OCI-LY1 (cell line): ENCODE measurements at regions not wholly inside any gene's neighbourhood (a gene's known extent, or its start where the extent isn't known, plus 50 kb on each side); places are given as distances from the start of the nearest gene placed in this dataset.
"Not testable (repeated sequence)": the region's sequence is repeated elsewhere in the genome, so short reads cannot be mapped to it uniquely, and the experiment has no call there.

Experiments
- H2AFZ ChIP-seq: fragments of 200-600 bp; sonication (generic), shearing (Covaris generic); 2 replicates; pipeline ENCODE4 v1.6.0; 2014; ENCODE audit warnings: antibody characterized with exemption, mild to moderate bottlenecking, low read length
- H3F3A ChIP-seq: fragments of 200-600 bp; sonication (generic), shearing (Covaris generic); 2 replicates; pipeline ENCODE4 v1.6.0; 2014; ENCODE audit warnings: mild to moderate bottlenecking, antibody characterized with exemption, low read length, moderate library complexity; ENCODE audit not compliant: insufficient read depth
- H3K27ac ChIP-seq: fragments of 200-600 bp; sonication (generic); 2 replicates; pipeline ENCODE4 v1.5.1; 2014; ENCODE audit warnings: low read length, mixed run types, mild to moderate bottlenecking, low read depth; ENCODE audit not compliant: poor library complexity, severe bottlenecking
- H3K27me3 ChIP-seq: fragments of 200-600 bp; sonication (generic); 2 replicates; pipeline ENCODE4 v1.6.0; 2014; ENCODE audit warnings: antibody characterized with exemption, mild to moderate bottlenecking, low read length, moderate library complexity; ENCODE audit not compliant: insufficient read depth
- H3K36me3 ChIP-seq: fragments of 200-600 bp; sonication (generic); 2 replicates; pipeline ENCODE4 v1.6.1; 2014; ENCODE audit warnings: mild to moderate bottlenecking, antibody characterized with exemption, low read length, moderate library complexity, mixed read lengths; ENCODE audit not compliant: insufficient read depth
- H3K4me1 ChIP-seq: fragments of 200-600 bp; sonication (generic); 2 replicates; pipeline ENCODE4 v1.5.1; 2014; ENCODE audit warnings: mild to moderate bottlenecking, low read length, moderate library complexity; ENCODE audit not compliant: insufficient read depth, severe bottlenecking
- H3K4me2 ChIP-seq: fragments of 200-600 bp; sonication (generic), shearing (Covaris generic); 2 replicates; pipeline ENCODE4 v1.6.1; 2014; ENCODE audit warnings: low read length
- H3K4me3 ChIP-seq: fragments of 200-600 bp; sonication (generic); 2 replicates; pipeline ENCODE4 v1.5.1; 2014; ENCODE audit warnings: low read length, low read depth, mild to moderate bottlenecking, mixed read lengths; ENCODE audit not compliant: poor library complexity, severe bottlenecking
- H3K79me2 ChIP-seq: fragments of 200-600 bp; shearing (Covaris generic); 2 replicates; pipeline ENCODE4 v1.6.1; 2016; ENCODE audit warnings: mixed run types, low read length, mixed read lengths; ENCODE audit not compliant: insufficient read depth
- H3K9ac ChIP-seq: fragments of 200-600 bp; sonication (generic), shearing (Covaris generic); 2 replicates; pipeline ENCODE4 v1.6.1; 2014; ENCODE audit warnings: mild to moderate bottlenecking, low read length, mixed read lengths
- H3K9me2 ChIP-seq: fragments of 200-600 bp; sonication (generic), shearing (Covaris generic); 2 replicates; pipeline ENCODE4 v1.6.1; 2014; ENCODE audit warnings: low read depth, mild to moderate bottlenecking, low read length, mixed read lengths
- H3K9me3 ChIP-seq: fragments of 200-600 bp; shearing (Covaris generic); 2 replicates; pipeline ENCODE4 v1.6.1; 2014; ENCODE audit warnings: low read length, mixed read lengths
- H4K20me1 ChIP-seq: fragments of 200-600 bp; sonication (generic), shearing (Covaris generic); 2 replicates; pipeline ENCODE4 v1.6.0; 2016; ENCODE audit warnings: mild to moderate bottlenecking, low read length; ENCODE audit not compliant: insufficient read depth
- TF ChIP-seq, protein P1 (sequence below): fragments of 200-600 bp; sonication (generic), shearing (Covaris generic); IDR thresholded peaks from 2 replicates; pipeline ENCODE4 v1.5.1; 2017; ENCODE audit warnings: mild to moderate bottlenecking, antibody characterized with exemption, low read length, moderate library complexity, mixed read lengths

- H3K4me1 ChIP-seq, H3K9me3 ChIP-seq, H3K27me3 ChIP-seq, H3K27ac ChIP-seq, H3K9me2 ChIP-seq, H3K4me3 ChIP-seq, H2AFZ ChIP-seq, H3K4me2 ChIP-seq, H3K79me2 ChIP-seq, H4K20me1 ChIP-seq, H3K36me3 ChIP-seq, H3F3A ChIP-seq, H3K9ac ChIP-seq: not testable (repeated sequence)
- TF ChIP-seq, protein P1, sequence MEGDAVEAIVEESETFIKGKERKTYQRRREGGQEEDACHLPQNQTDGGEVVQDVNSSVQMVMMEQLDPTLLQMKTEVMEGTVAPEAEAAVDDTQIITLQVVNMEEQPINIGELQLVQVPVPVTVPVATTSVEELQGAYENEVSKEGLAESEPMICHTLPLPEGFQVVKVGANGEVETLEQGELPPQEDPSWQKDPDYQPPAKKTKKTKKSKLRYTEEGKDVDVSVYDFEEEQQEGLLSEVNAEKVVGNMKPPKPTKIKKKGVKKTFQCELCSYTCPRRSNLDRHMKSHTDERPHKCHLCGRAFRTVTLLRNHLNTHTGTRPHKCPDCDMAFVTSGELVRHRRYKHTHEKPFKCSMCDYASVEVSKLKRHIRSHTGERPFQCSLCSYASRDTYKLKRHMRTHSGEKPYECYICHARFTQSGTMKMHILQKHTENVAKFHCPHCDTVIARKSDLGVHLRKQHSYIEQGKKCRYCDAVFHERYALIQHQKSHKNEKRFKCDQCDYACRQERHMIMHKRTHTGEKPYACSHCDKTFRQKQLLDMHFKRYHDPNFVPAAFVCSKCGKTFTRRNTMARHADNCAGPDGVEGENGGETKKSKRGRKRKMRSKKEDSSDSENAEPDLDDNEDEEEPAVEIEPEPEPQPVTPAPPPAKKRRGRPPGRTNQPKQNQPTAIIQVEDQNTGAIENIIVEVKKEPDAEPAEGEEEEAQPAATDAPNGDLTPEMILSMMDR, result peak; percentile 40; the same call in 1 of the 2 replicates
Observed at GRCh38 chr10:38365917-38366316, 271.8 kb downstream of the ZNF37A start.

- not testable (repeated sequence) for H3K9me3 ChIP-seq, H3K27ac ChIP-seq, H3K4me1 ChIP-seq, H4K20me1 ChIP-seq, H3K36me3 ChIP-seq, H3F3A ChIP-seq, H3K27me3 ChIP-seq, H3K79me2 ChIP-seq, H3K9me2 ChIP-seq, H2AFZ ChIP-seq, H3K4me2 ChIP-seq, H3K9ac ChIP-seq, H3K4me3 ChIP-seq
Observed at GRCh38 chr10:38383800-38384199, 289.7 kb downstream of the ZNF37A start.

GRCh38 chr10:38386869-38387268 lies 292.7 kb downstream of the ZNF37A start:
- H3K27ac ChIP-seq, H3K9me2 ChIP-seq, H3K27me3 ChIP-seq, H2AFZ ChIP-seq, H3K4me1 ChIP-seq, H3K79me2 ChIP-seq, H4K20me1 ChIP-seq, H3K4me2 ChIP-seq, H3K36me3 ChIP-seq, H3K4me3 ChIP-seq, H3K9me3 ChIP-seq, H3K9ac ChIP-seq, H3F3A ChIP-seq: not testable (repeated sequence)

GRCh38 chr10:38390725-38391124 lies 296.6 kb downstream of the ZNF37A start:
- not testable (repeated sequence) for H3K9ac ChIP-seq, H3K27me3 ChIP-seq, H3K4me1 ChIP-seq, H3K27ac ChIP-seq, H4K20me1 ChIP-seq, H3K9me3 ChIP-seq, H3K9me2 ChIP-seq, H3K36me3 ChIP-seq, H3F3A ChIP-seq, H2AFZ ChIP-seq, H3K4me3 ChIP-seq, H3K79me2 ChIP-seq
- 0 out of 2 replicates have a peak overlapping the region, but pooled peaks have one; percentile 12 for H3K4me2 ChIP-seq
- TF ChIP-seq, protein P1, result peak; percentile 44

GRCh38 chr10:38395465-38395864 lies 301.3 kb downstream of the ZNF37A start:
- not testable (repeated sequence) for H4K20me1 ChIP-seq, H3K4me1 ChIP-seq, H3K9me2 ChIP-seq, H3K79me2 ChIP-seq, H3K27me3 ChIP-seq, H3K27ac ChIP-seq, H3K4me2 ChIP-seq, H3K9me3 ChIP-seq, H3K36me3 ChIP-seq, H3K4me3 ChIP-seq, H3F3A ChIP-seq, H3K9ac ChIP-seq, H2AFZ ChIP-seq

DNA sequence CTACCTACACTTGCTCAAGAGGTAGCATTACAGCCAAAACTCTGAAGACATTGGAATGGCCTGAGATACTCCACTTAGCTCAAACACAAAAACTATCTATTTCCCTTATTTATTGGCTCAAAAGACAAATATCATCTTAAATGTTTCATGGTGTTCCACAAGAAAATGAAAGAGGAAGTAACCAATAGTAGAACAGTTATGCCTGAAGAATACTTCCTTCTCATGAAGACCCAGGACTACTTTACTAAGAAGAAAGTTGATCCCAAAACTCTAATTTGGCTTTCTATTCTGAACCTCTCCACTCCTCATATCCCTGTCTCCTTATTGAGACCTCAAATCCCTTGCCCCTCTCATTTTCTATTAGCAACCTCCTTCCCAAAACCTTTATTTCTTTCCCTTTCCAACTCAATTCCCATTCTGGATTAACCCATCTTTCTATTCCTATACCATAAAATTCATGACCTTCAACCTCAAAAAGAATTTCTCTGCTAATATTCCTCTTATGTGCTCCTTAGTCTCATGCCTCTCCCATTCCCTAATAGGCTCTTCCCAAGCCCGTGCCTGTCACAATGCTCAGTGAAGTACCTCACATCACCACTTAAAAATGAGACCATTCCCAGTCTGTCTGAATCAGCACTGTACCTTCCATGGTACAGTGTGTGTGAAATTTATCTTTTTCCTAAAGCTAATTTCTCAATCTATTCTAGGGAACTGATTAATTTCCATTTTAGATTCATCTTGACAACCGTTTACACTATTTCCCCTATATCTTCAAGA lies 302.2 kb downstream of the ZNF37A start:
- H3F3A ChIP-seq, H3K9me2 ChIP-seq, H3K36me3 ChIP-seq, H3K9me3 ChIP-seq, H3K27me3 ChIP-seq, H3K4me2 ChIP-seq, H2AFZ ChIP-seq, H3K27ac ChIP-seq, H4K20me1 ChIP-seq, H3K79me2 ChIP-seq, H3K9ac ChIP-seq, H3K4me1 ChIP-seq, H3K4me3 ChIP-seq: not testable (repeated sequence)
